ENCODE measurements at regions not wholly inside any gene's neighbourhood (a gene's known extent, or its start where the extent isn't known, plus 50 kb on each side); places are given as distances from the start of the nearest gene placed in this dataset.

GRCh38 chr10:47078393-47079203 is 167.4 kb downstream of the PTPN20 start:
- Histone ChIP-seq H3K4me1 (ENCODE audit: control insufficient read depth in 1 of 2, insufficient read depth in 1 of 2, low read depth in 1 of 2, low read length in 1 of 2) (no peaks in the 10 kb centered on the region), H3K4me3 (ENCODE audit: low read depth in 1 of 2, low read length in 1 of 2) (no peak overlapping the region), H3K27me3 (peaks cover 17% of the 10 kb centered on the region), H3K36me3 (no peaks in the 10 kb centered on the region), H3K9me3 (no peaks in the 10 kb centered on the region), H3K27ac (no peak overlapping the region)
- TF ChIP-seq CTCF (IDR thresholded peaks at IDR 0.05), result no peak

- H3K36me3 ChIP-seq, result no peaks in the 10 kb centered on the region
- no peaks in the 10 kb centered on the region for H3K9me3 ChIP-seq
- peaks cover 17% of the 10 kb centered on the region for H3K27me3 ChIP-seq
- no peaks in the 10 kb centered on the region for H3K4me1 ChIP-seq (ENCODE audit: control insufficient read depth in 1 of 2, insufficient read depth in 1 of 2, low read depth in 1 of 2, low read length in 1 of 2)
- H3K27ac ChIP-seq, result no peak overlapping the region
- H3K4me3 ChIP-seq (ENCODE audit: low read depth in 1 of 2, low read length in 1 of 2), result no peak overlapping the region
- no peak for TF ChIP-seq CTCF (IDR thresholded peaks at IDR 0.05)
These were observed 168.0 kb downstream of the PTPN20 start for GRCh38 chr10:47079204-47079580.

- H3K9me3 ChIP-seq, result no peaks in the 10 kb centered on the region
- H3K4me1 ChIP-seq (ENCODE audit: control insufficient read depth in 1 of 2, insufficient read depth in 1 of 2, low read depth in 1 of 2, low read length in 1 of 2), result no peaks in the 10 kb centered on the region
- H3K27me3 ChIP-seq, result peaks cover 17% of the 10 kb centered on the region
- no peak for TF ChIP-seq CTCF (IDR thresholded peaks at IDR 0.05)
- H3K4me3 ChIP-seq (ENCODE audit: low read depth in 1 of 2, low read length in 1 of 2), result no peak overlapping the region
- H3K27ac ChIP-seq, result no peak overlapping the region
- H3K36me3 ChIP-seq, result no peaks in the 10 kb centered on the region
These were observed 170.0 kb downstream of the PTPN20 start for GRCh38 chr10:47081264-47081663.

GRCh38 chr10:47082055-47082784 is 171.0 kb downstream of the PTPN20 start:
- Histone ChIP-seq H3K4me3 (ENCODE audit: low read depth in 1 of 2, low read length in 1 of 2) (no peak overlapping the region), H3K27ac (no peak overlapping the region), H3K27me3 (peaks cover 9% of the 10 kb centered on the region), H3K4me1 (ENCODE audit: control insufficient read depth in 1 of 2, insufficient read depth in 1 of 2, low read depth in 1 of 2, low read length in 1 of 2) (no peaks in the 10 kb centered on the region), H3K9me3 (no peaks in the 10 kb centered on the region), H3K36me3 (no peaks in the 10 kb centered on the region)
- no peak for TF ChIP-seq CTCF (IDR thresholded peaks at IDR 0.05)

GRCh38 chr10:47087667-47088066 is 176.4 kb downstream of the PTPN20 start:
- no peaks in the 10 kb centered on the region for H3K36me3 ChIP-seq
- H3K4me1 ChIP-seq (ENCODE audit: control insufficient read depth in 1 of 2, insufficient read depth in 1 of 2, low read depth in 1 of 2, low read length in 1 of 2), result no peaks in the 10 kb centered on the region
- H3K4me3 ChIP-seq (ENCODE audit: low read depth in 1 of 2, low read length in 1 of 2), result no peak overlapping the region
- no peaks in the 10 kb centered on the region for H3K9me3 ChIP-seq
- TF ChIP-seq CTCF (IDR thresholded peaks at IDR 0.05), result no peak
- H3K27ac ChIP-seq, result no peak overlapping the region
- no peaks in the 10 kb centered on the region for H3K27me3 ChIP-seq
